ENCODE measurements at regions not wholly inside any gene's neighbourhood (a gene's known extent, or its start where the extent isn't known, plus 50 kb on each side); places are given as distances from the start of the nearest gene placed in this dataset.

DNA sequence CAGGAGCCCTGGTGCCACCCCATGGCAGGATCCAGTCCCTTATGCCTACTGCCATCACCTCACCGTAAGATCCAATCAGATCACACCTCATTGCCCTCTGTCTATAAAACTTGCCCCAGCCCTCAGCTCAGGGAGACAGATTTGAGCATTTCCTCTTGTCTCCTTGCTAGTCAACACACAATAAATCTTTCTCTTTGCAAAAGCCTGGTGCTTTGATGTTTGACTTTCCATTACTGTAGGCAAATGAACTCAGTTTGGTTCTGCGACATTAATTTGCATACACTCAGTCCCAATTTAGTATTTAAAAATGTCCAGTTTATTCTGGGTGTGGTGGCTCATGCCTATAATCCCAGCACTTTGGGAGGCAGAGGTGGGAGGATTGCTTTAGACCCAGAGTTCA, 188.4 kb downstream of the AEBP2 start:
- DNase-seq = no peak

DNA sequence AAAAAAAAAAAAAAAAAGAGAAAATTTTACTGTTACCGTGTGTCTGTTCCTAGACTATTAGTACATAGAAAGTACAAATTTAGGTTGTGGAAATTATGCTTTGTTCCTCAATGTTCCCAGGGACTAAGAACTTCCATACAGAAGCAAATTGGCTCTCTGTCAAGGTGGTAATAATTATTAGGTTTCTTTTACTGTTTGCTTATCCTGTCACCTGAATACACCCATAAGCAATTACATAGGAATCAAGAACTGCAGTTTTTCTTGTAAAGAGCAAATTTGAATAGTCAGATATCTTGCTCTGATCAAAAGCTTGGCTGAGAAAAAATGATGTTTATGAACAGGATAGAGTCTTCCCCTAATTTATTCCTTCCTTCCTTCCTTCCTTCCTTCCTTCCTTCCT, 191.2 kb downstream of the AEBP2 start:
- DNase-seq = no peak

DNA sequence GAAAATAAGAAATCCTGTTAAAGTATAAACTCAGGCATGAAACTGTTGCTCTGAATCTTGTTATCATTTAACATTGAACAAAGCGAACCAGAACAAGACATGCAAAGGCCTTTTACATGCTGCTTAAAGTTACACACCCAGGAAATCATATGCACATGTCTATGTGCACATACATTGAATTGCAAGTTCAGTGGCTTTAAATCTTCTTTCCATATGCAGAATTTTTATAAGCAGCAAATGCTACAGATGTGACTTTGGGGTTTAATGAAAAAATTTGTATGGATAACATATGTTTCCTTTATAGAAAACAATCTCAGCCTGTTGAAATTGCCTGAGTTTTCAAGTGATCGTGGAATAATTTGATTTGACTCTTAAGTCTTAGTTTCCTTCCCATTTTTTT, 193.9 kb downstream of the AEBP2 start:
- DNase-seq = no peak

DNA sequence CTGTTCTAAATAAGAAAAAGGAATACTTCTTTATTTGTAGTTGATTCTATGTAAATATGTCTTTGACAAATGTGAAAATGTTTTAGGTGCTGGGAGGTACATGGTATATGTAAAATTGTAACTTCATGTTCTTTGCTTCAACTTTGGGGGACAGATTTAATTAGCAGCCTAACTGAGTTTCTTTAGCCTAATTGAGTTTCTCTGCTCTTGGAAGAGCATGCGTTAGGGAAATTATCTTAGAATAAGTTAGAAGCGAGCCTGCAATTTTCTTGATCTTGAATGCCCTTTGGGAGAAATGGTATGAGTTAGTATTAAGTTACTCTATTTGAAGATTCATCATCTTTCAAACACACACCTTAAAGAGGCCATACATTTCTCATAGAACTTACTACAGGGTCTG, 194.3 kb downstream of the AEBP2 start:
- DNase-seq = no peak

DNA sequence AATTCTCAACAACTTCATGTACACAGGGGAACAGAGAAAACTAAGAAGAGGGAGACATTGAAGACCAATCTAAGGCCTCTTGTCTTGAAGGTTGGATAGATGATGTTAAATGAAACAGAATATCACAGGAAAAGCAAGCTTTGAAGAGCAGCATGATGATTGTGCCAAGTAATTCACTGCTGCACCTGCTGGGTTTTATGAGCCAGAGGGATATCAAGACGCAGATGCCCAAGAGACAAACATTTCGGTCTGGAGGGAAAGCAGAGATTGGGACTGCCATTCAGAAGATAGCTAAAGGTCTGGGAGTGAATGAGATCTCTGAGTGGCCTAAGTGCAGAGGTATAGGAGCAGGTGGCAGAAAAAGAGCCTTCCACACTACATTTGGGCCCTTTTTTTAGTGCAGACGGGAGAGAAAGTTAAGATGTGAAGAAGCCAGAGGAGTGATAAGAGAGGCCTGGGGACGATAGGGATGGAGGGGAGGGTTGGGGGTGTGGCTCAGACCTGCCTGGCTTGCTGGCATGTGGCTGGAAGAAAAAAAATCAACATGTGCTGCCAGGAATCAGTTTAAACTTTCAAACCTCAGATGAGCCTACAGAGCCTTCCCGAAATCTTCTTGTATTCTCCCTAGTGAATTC, 200.6 kb downstream of the AEBP2 start:
- DNase-seq = no peak

DNA sequence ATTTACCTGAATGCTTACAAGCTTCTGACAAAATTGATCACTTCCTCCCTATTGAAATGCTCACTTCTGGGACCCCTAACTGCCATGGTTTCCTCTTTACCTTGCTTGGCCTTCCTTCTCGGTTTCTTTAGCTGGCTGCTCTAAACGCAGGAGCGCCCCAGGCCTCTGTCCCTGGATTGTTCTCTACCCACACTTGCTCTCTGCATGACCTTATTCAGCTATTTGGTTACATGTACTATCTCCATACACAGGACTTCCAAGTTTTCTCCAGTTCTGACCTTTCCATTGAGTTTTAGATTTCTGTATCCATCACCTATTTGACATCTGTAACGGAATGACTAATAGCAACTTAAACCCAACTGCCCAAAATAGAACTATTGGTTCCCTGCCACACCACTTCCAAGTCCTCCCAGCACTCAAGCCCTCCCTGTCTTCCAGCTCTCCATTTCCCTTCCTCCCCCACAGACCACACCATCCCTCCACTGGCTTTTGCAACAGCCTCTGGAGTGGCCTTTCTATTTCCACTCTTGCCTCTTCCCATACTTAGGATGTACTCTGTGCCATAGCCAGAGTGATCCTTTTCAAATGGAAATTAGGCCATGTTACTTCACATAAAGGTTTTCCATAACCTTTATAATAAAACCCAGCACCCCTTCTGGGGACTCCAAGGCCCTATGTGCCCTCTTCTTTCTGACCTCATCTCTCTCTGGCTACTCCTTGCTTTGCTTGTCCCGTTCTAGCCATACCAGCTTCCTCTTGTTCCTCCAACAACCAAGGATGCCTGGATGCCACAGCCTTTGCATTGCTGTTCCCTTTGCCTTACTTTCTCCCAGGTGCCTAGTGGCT, 202.2 kb downstream of the AEBP2 start:
- DNase-seq = no peak

DNA sequence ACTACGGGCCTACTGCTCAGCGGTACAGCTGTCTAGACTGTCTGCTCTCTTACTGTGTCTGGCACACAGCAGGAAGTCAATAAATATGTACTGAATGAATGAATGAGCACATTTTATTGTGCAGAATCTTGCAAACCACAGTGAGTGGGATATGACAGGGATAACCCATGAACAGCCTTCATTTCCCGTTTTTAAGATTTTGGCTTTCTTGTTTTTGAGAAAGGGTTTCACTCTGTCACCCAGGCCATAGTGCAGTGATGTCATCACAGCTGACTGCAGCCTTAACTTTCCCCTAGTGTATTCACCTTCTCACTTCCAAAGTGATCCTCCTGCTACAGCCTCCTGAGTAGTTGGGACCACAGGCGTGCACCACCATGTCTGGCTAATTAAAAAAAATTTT, 203.1 kb downstream of the AEBP2 start:
- DNase-seq = no peak

DNA sequence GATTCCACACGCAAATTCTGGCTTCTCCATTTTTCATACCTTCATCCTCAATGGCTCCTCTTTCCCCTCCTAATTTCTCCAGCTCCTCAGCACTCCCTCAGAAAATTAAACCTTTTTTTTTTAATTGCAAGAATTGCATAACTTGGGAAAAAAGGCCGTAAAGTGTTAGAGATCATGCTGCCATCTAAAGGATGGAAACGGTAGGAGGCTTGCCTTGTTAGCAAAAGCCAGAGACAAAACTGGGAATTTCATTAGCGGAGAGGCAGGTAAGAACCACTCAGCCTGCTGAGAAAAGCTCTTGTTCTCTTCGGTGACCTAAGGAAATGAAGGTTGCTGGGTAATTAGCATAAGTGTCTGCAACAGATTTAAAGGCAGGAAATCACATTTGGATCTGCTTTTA, 204.3 kb downstream of the AEBP2 start:
- no peak for DNase-seq

DNA sequence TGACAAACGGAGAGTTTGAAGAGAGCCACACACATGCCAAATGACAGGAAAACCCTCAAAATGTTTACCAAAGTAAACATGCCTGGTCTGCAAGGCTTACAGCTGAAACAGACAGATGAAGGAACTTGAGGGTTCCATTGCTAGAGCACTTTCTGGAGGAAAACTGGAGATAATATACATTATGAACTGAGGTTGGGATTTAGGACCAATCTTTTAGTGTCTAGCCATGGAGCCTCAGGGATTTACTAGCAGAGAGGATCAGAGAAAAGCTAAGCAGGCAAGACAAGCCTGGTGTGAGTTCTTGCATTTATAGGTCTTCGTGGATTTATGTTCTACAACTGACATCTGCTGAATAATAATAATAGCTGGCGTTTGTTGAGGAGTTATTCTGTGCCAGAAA, 205.3 kb downstream of the AEBP2 start:
- DNase-seq = no peak

DNA sequence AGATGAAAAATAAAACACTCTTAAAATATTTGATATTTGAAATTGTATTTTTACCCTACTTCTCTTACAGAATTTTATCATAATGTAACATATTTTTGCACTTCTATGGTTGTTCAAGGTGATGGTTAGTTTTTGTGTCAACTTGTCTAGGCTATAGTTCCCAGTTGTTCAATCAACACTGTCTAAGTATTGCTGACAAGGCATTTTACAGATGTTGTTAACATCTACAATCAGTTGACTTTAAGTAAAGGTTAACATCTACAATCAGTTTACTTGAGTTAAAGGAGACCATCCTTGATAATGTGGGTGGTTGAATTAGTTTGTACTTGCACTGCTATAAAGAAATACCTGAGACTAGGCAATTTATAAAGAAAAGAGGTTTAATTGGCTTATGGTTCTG, 206.5 kb downstream of the AEBP2 start:
- no peak for DNase-seq

DNA sequence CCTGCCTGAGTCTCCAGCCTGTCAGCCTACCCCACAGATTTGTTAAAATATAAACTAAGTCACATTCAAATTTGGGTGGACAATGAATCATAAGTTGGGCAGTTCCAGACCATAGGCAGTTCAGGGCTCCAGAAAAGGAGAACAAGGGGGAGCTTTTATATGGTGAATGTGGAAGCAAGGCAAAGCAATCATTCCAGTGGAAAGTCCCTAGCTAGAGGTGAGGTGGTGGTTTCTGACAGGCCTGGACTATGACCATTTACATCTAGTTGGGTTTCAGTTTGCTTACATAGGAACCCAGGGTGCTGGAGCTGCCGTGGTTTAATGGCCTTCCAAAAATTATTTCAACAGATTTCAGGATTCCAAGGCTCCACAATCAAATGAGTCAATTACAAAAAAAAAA, 207.3 kb downstream of the AEBP2 start:
- no peak for DNase-seq

DNA sequence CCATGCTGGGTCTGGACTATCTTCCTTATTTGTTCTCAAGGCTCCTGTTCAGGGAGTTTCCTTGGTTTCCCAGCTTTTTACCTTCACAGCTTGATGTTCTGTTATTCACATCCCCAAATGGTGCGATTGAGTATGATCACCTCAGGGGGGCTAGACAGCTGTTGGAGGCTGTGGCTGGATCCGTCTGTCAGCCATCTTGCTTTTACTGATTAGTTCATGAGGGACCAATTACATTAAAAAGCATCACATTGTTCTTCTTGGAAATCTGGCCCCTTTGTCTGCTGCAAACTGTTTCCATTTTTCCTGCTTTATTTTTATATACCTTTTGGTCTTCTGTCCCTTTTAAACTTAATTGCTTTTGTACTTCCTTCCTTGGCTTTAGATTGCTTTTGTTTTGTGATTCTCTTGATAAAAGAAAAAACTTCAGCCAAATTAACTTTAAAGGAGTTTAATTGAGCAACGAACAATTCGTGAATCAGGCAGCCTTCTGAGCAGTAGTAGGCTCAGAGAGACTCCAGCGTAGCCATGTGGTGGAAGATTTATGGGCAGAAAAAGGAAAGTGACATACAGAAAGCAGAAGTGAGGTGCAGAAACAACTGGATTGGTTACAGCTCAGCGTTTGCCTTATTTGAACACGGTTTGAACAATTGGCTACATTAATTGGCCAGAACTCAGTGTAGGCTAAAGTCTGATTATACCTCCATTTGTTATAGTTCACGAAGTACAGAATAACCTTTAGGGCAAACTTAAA, 208.7 kb downstream of the AEBP2 start:
- no peak for DNase-seq

DNA sequence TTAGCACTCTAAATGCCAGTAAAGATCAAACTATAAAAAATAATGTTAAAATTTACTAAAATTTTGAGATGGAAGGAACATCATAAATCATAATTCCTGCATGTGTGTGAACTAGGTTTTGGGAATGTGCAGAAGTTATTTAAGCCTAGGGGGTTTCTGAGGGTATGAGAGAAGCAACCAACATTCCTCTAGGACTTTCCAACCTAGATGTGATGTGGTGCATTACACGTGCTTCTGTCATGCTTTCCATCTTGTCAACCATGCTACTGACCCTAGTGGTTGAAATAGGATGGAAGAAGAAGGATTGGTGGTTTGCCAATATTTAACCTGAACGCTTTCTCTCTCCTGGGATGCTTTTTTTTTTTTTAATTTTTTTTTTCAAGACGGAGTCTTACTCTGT, 209.3 kb downstream of the AEBP2 start:
- DNase-seq = no peak

DNA sequence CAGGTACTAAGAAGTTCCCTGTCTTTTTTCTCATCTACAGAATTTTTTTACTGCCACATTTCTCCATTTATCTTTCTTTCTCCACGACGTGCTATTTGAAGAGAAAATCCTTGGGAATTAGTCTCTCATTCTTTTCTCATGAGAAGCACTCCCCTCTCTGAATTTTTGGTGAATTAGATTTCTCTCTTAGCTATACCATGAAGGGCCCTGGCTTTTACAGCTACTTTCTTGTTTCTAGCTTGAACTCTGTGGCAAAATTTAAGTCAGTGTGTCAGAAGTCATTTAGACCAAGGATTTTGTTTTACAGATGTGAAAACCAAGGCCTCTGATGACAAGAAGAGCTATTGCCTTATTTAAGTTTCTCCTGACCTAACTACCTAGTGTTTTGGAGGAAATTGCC, 213.1 kb downstream of the AEBP2 start:
- DNase-seq = no peak

DNA sequence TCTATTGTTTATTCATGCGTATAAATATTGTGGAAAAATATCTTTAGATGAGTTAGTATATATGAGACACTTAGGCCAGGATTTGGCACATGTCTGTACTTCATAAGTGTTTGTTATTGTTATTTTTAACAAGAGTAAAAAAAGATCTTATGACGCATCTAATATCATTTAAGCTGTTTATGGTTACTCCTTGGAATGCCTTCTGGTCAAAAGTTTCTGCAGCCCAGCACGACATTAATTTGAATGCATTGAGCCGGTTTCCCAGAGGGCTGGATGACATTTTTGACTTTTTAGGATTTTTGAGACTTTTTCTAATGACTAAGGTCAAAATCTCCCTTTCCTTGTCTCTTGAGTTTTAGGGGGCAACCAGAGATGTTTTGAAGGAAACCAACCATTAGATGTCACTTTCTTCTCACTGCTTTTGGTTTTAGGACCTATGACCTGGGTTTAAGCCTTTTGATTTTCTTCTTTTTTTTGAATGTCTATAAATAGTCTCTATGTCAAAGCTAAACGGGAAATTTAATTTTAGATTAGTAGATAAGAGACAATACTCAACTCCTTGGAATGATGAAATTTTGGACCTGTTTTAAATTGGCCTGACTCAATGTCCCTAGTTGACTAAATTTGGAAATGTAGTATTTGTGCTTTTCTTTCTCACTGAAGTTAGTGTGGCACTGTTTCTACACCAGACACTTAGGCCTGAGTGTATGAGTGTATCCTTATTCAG, 215.5 kb downstream of the AEBP2 start:
- no peak for DNase-seq

DNA sequence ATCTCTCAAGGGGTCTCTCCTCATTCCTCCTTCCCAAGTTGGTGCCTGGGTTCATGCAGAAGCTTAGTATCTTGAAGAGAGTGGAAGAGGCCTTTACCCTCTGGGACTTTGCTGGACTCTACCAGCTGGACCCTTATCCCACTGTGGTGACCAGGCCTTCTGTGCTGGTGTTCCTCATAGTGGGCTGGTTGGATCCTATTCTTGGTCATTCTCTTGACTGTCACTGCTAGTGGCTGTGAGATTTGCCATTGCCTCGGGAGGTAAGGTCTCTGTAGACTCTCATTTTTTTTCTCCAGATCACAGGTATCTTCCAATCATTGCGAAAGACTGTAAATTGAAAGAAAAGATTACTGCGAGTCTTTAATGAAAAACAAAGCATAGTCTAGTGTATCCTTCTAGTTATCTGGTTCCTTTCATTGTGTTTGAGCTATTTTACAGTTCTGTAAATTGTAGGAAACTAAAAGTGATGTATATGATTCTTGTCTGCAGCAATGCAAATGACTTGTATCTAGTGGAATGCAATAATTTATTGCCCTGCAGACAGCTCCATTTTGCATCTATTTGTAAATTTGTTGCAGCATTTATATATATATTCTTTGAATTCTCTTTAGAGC, 217.9 kb downstream of the AEBP2 start:
- no peak for DNase-seq

DNA sequence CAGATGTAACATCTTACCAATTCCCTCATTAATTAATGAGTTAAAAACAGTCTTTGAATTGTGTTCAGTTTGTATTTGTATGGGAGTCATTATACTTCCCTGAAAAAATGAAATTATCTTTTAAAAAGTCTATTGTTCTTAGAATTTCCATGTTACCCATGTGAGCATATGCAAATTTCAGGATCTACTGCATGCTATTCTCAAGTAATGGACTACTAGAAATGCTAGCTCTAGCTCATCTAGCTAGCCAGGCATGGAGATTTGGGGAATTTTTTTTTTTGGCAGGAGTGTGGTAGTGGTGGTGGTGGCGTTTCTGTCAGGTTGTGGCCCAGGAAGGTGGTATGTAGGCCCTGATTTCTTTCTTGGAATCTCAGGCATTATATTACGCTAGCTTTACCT, 218.4 kb downstream of the AEBP2 start:
- DNase-seq = no peak

DNA sequence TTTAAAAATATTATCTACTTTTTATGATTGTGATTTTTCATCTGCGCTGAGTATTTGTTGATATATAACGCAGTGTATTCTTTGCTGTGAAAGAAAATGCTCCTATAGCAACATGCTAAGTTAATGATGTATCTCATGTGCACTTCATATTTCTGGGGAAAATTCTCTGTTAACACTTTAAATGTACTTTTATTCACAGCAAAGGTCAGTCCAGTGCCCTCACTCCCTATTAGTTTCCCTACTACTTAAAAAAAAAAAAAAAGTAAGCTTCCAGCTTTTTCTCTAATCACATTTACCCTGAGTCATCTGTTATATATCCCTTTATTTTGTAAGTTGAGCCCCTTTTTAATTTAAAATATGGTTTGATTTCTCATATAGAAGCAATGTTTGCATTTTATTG, 219.8 kb downstream of the AEBP2 start:
- no peak for DNase-seq

DNA sequence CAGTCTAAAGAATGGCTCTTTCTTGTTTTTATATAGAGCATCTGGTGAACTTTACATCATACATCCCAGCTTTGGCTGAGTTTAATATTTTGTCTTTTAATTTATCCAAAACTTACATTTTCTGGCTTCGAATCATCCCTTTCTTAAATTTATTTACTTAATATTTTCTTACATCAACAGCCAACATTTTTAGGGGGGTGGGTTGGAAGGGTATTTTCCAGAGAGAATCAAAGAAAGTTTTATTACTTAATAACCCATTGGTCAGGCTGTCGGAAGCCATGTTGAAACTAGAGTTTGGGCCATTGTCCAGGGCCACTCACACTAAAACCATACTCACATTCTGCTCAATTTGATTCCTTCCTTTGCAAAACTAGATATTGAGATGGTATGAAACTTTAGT, 220.2 kb downstream of the AEBP2 start:
- no peak for DNase-seq

DNA sequence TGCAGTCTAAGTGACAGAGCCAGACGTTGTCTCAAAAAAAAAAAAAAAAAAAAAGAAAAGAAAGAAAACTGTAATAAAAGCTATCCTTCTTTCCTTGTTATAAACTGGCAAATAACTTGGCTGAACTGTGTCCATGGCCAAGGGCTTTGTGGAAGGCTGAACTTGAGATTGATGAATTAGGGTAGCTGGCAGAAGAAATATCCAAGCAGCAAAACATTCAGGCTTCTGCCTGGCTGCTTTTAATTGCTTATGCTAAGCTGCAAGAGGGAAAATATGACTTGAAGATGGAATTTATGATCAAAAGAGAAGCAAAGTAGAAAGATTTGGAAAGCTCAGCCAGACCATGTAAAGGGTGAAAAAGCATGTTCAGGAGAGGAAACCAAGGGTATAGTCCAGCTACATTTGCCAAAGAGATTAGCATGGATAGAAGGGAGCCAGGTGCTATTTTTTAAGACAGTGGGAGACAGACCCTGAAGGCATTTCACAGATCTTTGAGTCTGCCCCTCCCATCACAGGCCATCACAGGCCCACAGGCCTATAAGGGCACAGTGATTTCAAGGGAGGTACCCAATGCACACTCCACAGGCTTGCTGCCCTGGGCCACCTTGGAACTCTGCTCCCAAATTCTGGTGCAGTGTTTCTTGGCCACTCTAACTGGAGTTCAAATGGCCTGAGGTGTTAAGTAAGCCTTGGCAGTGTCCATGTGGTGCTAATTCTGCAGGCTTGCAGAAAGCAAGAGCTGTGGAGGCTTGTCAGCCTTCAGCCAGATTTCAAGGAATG, 226.0 kb downstream of the AEBP2 start:
- DNase-seq = peak; percentile 79

DNA sequence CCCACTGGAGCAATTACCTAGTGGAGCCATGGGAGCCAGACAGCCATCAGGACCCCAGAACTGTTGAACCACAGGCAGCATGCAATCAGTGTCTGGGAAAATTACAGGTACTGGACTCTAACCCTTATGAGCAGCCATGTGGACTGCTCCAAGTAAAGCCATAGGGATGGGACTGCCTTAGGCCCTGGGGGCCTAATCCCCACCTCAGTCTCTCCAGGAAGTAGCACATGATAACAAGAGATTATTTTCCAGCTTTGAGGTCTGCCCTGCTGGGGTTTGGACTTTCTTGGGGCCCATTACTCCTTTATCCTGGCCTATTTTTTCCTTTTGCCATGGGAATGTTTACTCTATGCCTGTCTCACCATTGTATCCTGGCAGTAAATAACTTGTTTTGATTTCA, 226.8 kb downstream of the AEBP2 start:
- DNase-seq = no peak

DNA sequence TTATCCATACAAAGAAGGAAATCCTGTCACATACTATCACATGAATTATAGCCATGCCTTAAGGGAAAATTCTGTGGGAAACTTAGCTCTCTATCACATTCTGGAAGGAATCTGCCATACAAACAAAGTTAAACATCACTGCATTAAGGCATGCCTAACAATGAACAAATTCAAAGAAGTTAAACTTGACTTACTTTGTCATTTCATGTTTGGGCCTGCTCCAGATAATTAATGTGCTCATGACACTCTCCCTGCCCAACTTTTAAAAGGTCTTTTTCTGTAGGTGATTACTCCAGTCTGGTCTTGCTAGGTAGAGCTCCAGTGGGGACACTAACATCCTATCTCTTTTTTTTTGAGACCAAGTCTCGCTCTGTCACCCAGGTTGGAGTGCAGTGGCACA, 230.5 kb downstream of the AEBP2 start:
- DNase-seq = no peak
